ENCODE measurements at regions not wholly inside any gene's neighbourhood (a gene's known extent, or its start where the extent isn't known, plus 50 kb on each side); places are given as distances from the start of the nearest gene placed in this dataset.

GRCh38 chr7:83306502-83306901, 143.8 kb upstream of the PCLO start:
- no peak overlapping the region for H3K4me3 ChIP-seq (ENCODE audit: low read length)
- no peak for TF ChIP-seq CTCF (conservative IDR thresholded peaks at IDR 0.05; ENCODE audit: low read length)
- no peak for DNase-seq (ENCODE audit: low read depth)

- no peak for DNase-seq (ENCODE audit: low read depth)
- no peak overlapping the region for H3K4me3 ChIP-seq (ENCODE audit: low read length)
- no peak for TF ChIP-seq CTCF (conservative IDR thresholded peaks at IDR 0.05; ENCODE audit: low read length)
Measured at GRCh38 chr7:83305027-83305426, 142.3 kb upstream of the PCLO start.

- no peak for TF ChIP-seq CTCF (conservative IDR thresholded peaks at IDR 0.05; ENCODE audit: low read length)
- no peak overlapping the region for H3K4me3 ChIP-seq (ENCODE audit: low read length)
- no peak for DNase-seq (ENCODE audit: low read depth)
Measured at GRCh38 chr7:83301416-83301815, 138.7 kb upstream of the PCLO start.

- no peak for TF ChIP-seq CTCF (conservative IDR thresholded peaks at IDR 0.05; ENCODE audit: low read length)
- DNase-seq (ENCODE audit: low read depth): no peak
- H3K4me3 ChIP-seq (ENCODE audit: low read length): no peak overlapping the region
Measured at GRCh38 chr7:83290211-83290610, 127.5 kb upstream of the PCLO start.

- TF ChIP-seq CTCF (conservative IDR thresholded peaks at IDR 0.05; ENCODE audit: low read length): no peak
- no peak for DNase-seq (ENCODE audit: low read depth)
- H3K4me3 ChIP-seq (ENCODE audit: low read length): no peak overlapping the region
Measured at GRCh38 chr7:83289419-83289993, 126.8 kb upstream of the PCLO start.

GRCh38 chr7:83280671-83281070, 118.0 kb upstream of the PCLO start:
- no peak overlapping the region for H3K4me3 ChIP-seq (ENCODE audit: low read length)
- no peak for TF ChIP-seq CTCF (conservative IDR thresholded peaks at IDR 0.05; ENCODE audit: low read length)
- no peak for DNase-seq (ENCODE audit: low read depth)

- no peak for TF ChIP-seq CTCF (conservative IDR thresholded peaks at IDR 0.05; ENCODE audit: low read length)
- DNase-seq (ENCODE audit: low read depth): no peak
- no peak overlapping the region for H3K4me3 ChIP-seq (ENCODE audit: low read length)
Measured at GRCh38 chr7:83276250-83276649, 113.6 kb upstream of the PCLO start.

All from AG10803 (cell line).